ENCODE measurements at regions not wholly inside any gene's neighbourhood (a gene's known extent, or its start where the extent isn't known, plus 50 kb on each side); places are given as distances from the start of the nearest gene placed in this dataset.

- no peak for DNase-seq (ENCODE audit: extremely low read depth, low read depth, low spot score)
These were observed 342.4 kb upstream of the CD180 start for GRCh38 chr5:67538855-67539506.

GRCh38 chr5:67537439-67538148 is 341.0 kb upstream of the CD180 start:
- DNase-seq (ENCODE audit: extremely low read depth, low read depth, low spot score) = no peak

- no peak for DNase-seq (ENCODE audit: extremely low read depth, low read depth, low spot score)
These were observed 340.3 kb upstream of the CD180 start for GRCh38 chr5:67536866-67537265.

- no peak for DNase-seq (ENCODE audit: extremely low read depth, low read depth, low spot score)
These were observed 334.1 kb upstream of the CD180 start for GRCh38 chr5:67530609-67531255.

- no peak for DNase-seq (ENCODE audit: extremely low read depth, low read depth, low spot score)
These were observed 332.4 kb upstream of the CD180 start for GRCh38 chr5:67528953-67529352.

GRCh38 chr5:67526793-67527192 is 330.2 kb upstream of the CD180 start:
- no peak for DNase-seq (ENCODE audit: extremely low read depth, low read depth, low spot score)

- DNase-seq (ENCODE audit: extremely low read depth, low read depth, low spot score) = no peak
These were observed 323.7 kb upstream of the CD180 start for GRCh38 chr5:67520161-67520908.

GRCh38 chr5:67518227-67518626 is 321.6 kb upstream of the CD180 start:
- no peak for DNase-seq (ENCODE audit: extremely low read depth, low read depth, low spot score)

GRCh38 chr5:67516948-67517565 is 320.5 kb upstream of the CD180 start:
- no peak for DNase-seq (ENCODE audit: extremely low read depth, low read depth, low spot score)

GRCh38 chr5:67515762-67516161 is 319.2 kb upstream of the CD180 start:
- no peak for DNase-seq (ENCODE audit: extremely low read depth, low read depth, low spot score)

GRCh38 chr5:67515020-67515689 is 318.6 kb upstream of the CD180 start:
- DNase-seq (ENCODE audit: extremely low read depth, low read depth, low spot score) = no peak

- DNase-seq (ENCODE audit: extremely low read depth, low read depth, low spot score) = no peak
These were observed 316.2 kb upstream of the CD180 start for GRCh38 chr5:67512758-67513157.

- no peak for DNase-seq (ENCODE audit: extremely low read depth, low read depth, low spot score)
These were observed 315.3 kb upstream of the CD180 start for GRCh38 chr5:67511911-67512310.

- no peak for DNase-seq (ENCODE audit: extremely low read depth, low read depth, low spot score)
These were observed 313.6 kb upstream of the CD180 start for GRCh38 chr5:67510204-67510603.

GRCh38 chr5:67509402-67510186 is 313.0 kb upstream of the CD180 start:
- no peak for DNase-seq (ENCODE audit: extremely low read depth, low read depth, low spot score)

- DNase-seq (ENCODE audit: extremely low read depth, low read depth, low spot score) = no peak
These were observed 309.6 kb upstream of the CD180 start for GRCh38 chr5:67506241-67506640.

- DNase-seq (ENCODE audit: extremely low read depth, low read depth, low spot score) = no peak
These were observed 306.4 kb upstream of the CD180 start for GRCh38 chr5:67502951-67503350.

GRCh38 chr5:67496051-67496450 is 299.5 kb upstream of the CD180 start:
- no peak for DNase-seq (ENCODE audit: extremely low read depth, low read depth, low spot score)

- no peak for DNase-seq (ENCODE audit: extremely low read depth, low read depth, low spot score)
These were observed 298.5 kb upstream of the CD180 start for GRCh38 chr5:67495072-67495471.

Data from glomerular endothelial cell (primary cell).